Activated B cell treated with CpG ODN at 0.5 μM for 24 hours (primary cell): ENCODE measurements at regions not wholly inside any gene's neighbourhood (a gene's known extent, or its start where the extent isn't known, plus 50 kb on each side); places are given as distances from the start of the nearest gene placed in this dataset.

Experiments used
- ATAC-seq: fragments of 200-7000 bp; cut with Tn5 transposase; one replicate; pipeline ENCODE4 v1.10.0; 2021; ENCODE audit warnings: low read depth, mild to moderate bottlenecking, moderate library complexity
- CTCF ChIA-PET: fragments of 350-600 bp; sonication (Branson Sonifier 250); formaldehyde crosslinking; loops from one replicate; lab custom pipeline; 2021; ENCODE audit warnings: antibody characterized with exemption; lab: Charles Lee
- POLR2A ChIA-PET: fragments of 350-600 bp; sonication (Branson Sonifier 250); formaldehyde crosslinking; loops from one replicate; lab custom pipeline; 2021; ENCODE audit warnings: antibody characterized with exemption; lab: Charles Lee
- DNase-seq: peaks from one replicate; pipeline ENCODE4 v3.0.0; 2022
- H3K27ac Mint-ChIP-seq: one replicate; pipeline ENCODE4 v1.8.0; 2020; ENCODE audit warnings: mixed read lengths
- H3K27me3 Mint-ChIP-seq: one replicate; pipeline ENCODE4 v1.8.0; 2021; ENCODE audit warnings: mixed read lengths
- H3K36me3 Mint-ChIP-seq: one replicate; pipeline ENCODE4 v1.8.0; 2021; ENCODE audit warnings: low read depth, mixed read lengths
- H3K4me1 Mint-ChIP-seq: one replicate; pipeline ENCODE4 v1.8.0; 2021; ENCODE audit warnings: mixed read lengths
- H3K4me3 Mint-ChIP-seq: one replicate; pipeline ENCODE4 v1.8.0; 2020; ENCODE audit warnings: mild to moderate bottlenecking, mixed read lengths
- H3K9me3 Mint-ChIP-seq: one replicate; pipeline ENCODE4 v1.8.0; 2020; ENCODE audit warnings: mixed read lengths
- CTCF ChIP-seq: fragments of 200-600 bp; IDR thresholded peaks from one replicate; pipeline ENCODE4 v1.8.0; 2022; ENCODE audit warnings: antibody characterized with exemption, mild to moderate bottlenecking
- intact Hi-C: fragments of 100-400 bp; cut with micrococcal nuclease; formaldehyde crosslinking; loops from one replicate; pipeline ENCODE4 v1.15.1; 2024

GRCh38 chr1:147475488-147475887 is 65.8 kb upstream of the BCL9 start:
- no peak for TF ChIP-seq CTCF
- DNase-seq, result no peak
- ATAC-seq, result no peak
- no peak overlapping the region for H3K27ac Mint-ChIP-seq
- H3K4me1 Mint-ChIP-seq, result no peaks in the 10 kb centered on the region
- peaks cover 22% of the 10 kb centered on the region for H3K27me3 Mint-ChIP-seq
- ChIA-PET CTCF (no interaction called here), POLR2A (no interaction called here)
- no peaks in the 10 kb centered on the region for H3K9me3 Mint-ChIP-seq
- intact Hi-C loops, result no loop called here
- no peaks in the 10 kb centered on the region for H3K36me3 Mint-ChIP-seq
- H3K4me3 Mint-ChIP-seq, result no peak overlapping the region

- ATAC-seq (no peak), DNase-seq (no peak)
- intact Hi-C loops, result no loop called here
- H3K27ac Mint-ChIP-seq, result no peak overlapping the region
- no peaks in the 10 kb centered on the region for H3K36me3 Mint-ChIP-seq
- TF ChIP-seq CTCF, result no peak
- ChIA-PET CTCF (no interaction called here), POLR2A (no interaction called here)
- H3K4me3 Mint-ChIP-seq, result no peak overlapping the region
- no peaks in the 10 kb centered on the region for H3K4me1 Mint-ChIP-seq
- H3K27me3 Mint-ChIP-seq, result peaks cover 10% of the 10 kb centered on the region
- H3K9me3 Mint-ChIP-seq, result no peaks in the 10 kb centered on the region
Observed at GRCh38 chr1:147478521-147478920, 62.8 kb upstream of the BCL9 start.

- TF ChIP-seq CTCF, result no peak
- Mint-ChIP-seq H3K4me1 (no peaks in the 10 kb centered on the region), H3K27ac (no peak overlapping the region), H3K9me3 (no peaks in the 10 kb centered on the region), H3K36me3 (no peaks in the 10 kb centered on the region), H3K27me3 (peaks cover 9% of the 10 kb centered on the region), H3K4me3 (no peak overlapping the region)
- ChIA-PET POLR2A (no interaction called here), CTCF (no interaction called here)
- intact Hi-C loops, result no loop called here
- DNase-seq, result no peak
- no peak for ATAC-seq
Observed at GRCh38 chr1:147479864-147480564, 61.3 kb upstream of the BCL9 start.

GRCh38 chr1:147480565-147480935 is 60.8 kb upstream of the BCL9 start:
- ChIA-PET CTCF (no interaction called here), POLR2A (no interaction called here)
- no peak overlapping the region for H3K27ac Mint-ChIP-seq

More at GRCh38 chr1:147480565-147480935, 60.8 kb upstream of the BCL9 start:
- Mint-ChIP-seq H3K9me3 (no peaks in the 10 kb centered on the region), H3K27me3 (peaks cover 10% of the 10 kb centered on the region), H3K36me3 (no peaks in the 10 kb centered on the region), H3K4me1 (no peaks in the 10 kb centered on the region), H3K4me3 (no peak overlapping the region)
- ATAC-seq, result no peak
- TF ChIP-seq CTCF, result no peak
- DNase-seq, result no peak
- intact Hi-C loops, result no loop called here
